GM18511 (cell line): ENCODE measurements at regions not wholly inside any gene's neighbourhood (a gene's known extent, or its start where the extent isn't known, plus 50 kb on each side); places are given as distances from the start of the nearest gene placed in this dataset.
"Not testable (repeated sequence)": the region's sequence is repeated elsewhere in the genome, so short reads cannot be mapped to it uniquely, and the experiment has no call there.

Experiments used
- ATAC-seq: cut with Tn5 transposase; IDR thresholded peaks from one replicate; pipeline ENCODE4 v1.9.1; 2021; ENCODE audit warnings: mild to moderate bottlenecking, moderate library complexity; ENCODE audit not compliant: unreplicated experiment

GRCh38 chr5:14054965-14055963, 87.9 kb upstream of the TRIO start:
- ATAC-seq = no peak

GRCh38 chr5:14054111-14054854, 88.9 kb upstream of the TRIO start:
- ATAC-seq = no peak

GRCh38 chr5:14050821-14051220, 92.3 kb upstream of the TRIO start:
- ATAC-seq = no peak

GRCh38 chr5:14048434-14048833, 94.7 kb upstream of the TRIO start:
- ATAC-seq = no peak

- ATAC-seq = no peak
Measured at GRCh38 chr5:14041528-14042192, 97.2 kb upstream of the DNAH5 start.

GRCh38 chr5:14040542-14040941, 96.1 kb upstream of the DNAH5 start:
- no peak for ATAC-seq

- ATAC-seq = no peak
Measured at GRCh38 chr5:14039576-14039975, 95.1 kb upstream of the DNAH5 start.

- ATAC-seq = no peak
Measured at GRCh38 chr5:14039063-14039462, 94.6 kb upstream of the DNAH5 start.

GRCh38 chr5:14038341-14038959, 94.0 kb upstream of the DNAH5 start:
- no peak for ATAC-seq

GRCh38 chr5:14036947-14037346, 92.5 kb upstream of the DNAH5 start:
- no peak for ATAC-seq

- no peak for ATAC-seq
Measured at GRCh38 chr5:14036514-14036913, 92.0 kb upstream of the DNAH5 start.

- peak; percentile 66 for ATAC-seq
Measured at GRCh38 chr5:14035859-14036503, 91.5 kb upstream of the DNAH5 start.

- ATAC-seq = no peak
Measured at GRCh38 chr5:14034963-14035362, 90.5 kb upstream of the DNAH5 start.

- no peak for ATAC-seq
Measured at GRCh38 chr5:14032918-14033317, 88.4 kb upstream of the DNAH5 start.

GRCh38 chr5:14028938-14029584, 84.6 kb upstream of the DNAH5 start:
- no peak for ATAC-seq

GRCh38 chr5:14028188-14028587, 83.7 kb upstream of the DNAH5 start:
- no peak for ATAC-seq

- ATAC-seq = no peak
Measured at GRCh38 chr5:14025569-14026286, 81.2 kb upstream of the DNAH5 start.

- ATAC-seq = no peak
Measured at GRCh38 chr5:14022971-14023370, 78.5 kb upstream of the DNAH5 start.

- ATAC-seq = not testable (repeated sequence)
Measured at GRCh38 chr5:14020944-14021343, 76.5 kb upstream of the DNAH5 start.
